Trophoblast cell (in vitro differentiated cells and primary cell): ENCODE measurements at regions not wholly inside any gene's neighbourhood (a gene's known extent, or its start where the extent isn't known, plus 50 kb on each side); places are given as distances from the start of the nearest gene placed in this dataset.

ENCODE experiments used
- DNase-seq, 2 donors: peaks; one replicate each; pipeline ENCODE4 v3.0.0-alpha.2; 2016
- H2AFZ ChIP-seq: 2 replicates; pipeline ENCODE4 v1.6.1; 2013; ENCODE audit warnings: low read length, moderate library complexity, mild to moderate bottlenecking; ENCODE audit not compliant: insufficient read depth, poor library complexity
- H2AK5ac ChIP-seq: 2 replicates; pipeline ENCODE4 v1.6.1; 2013; ENCODE audit warnings: mild to moderate bottlenecking, low read length
- H2BK120ac ChIP-seq: 2 replicates; pipeline ENCODE4 v1.6.1; 2013; ENCODE audit warnings: low read length, mild to moderate bottlenecking, moderate library complexity; ENCODE audit not compliant: insufficient read depth, poor library complexity
- H2BK12ac ChIP-seq: 2 replicates; pipeline ENCODE4 v1.6.1; 2013; ENCODE audit warnings: mild to moderate bottlenecking, low read length, moderate library complexity
- H2BK5ac ChIP-seq: 2 replicates; pipeline ENCODE4 v1.6.1; 2013; ENCODE audit warnings: low read length, low read depth, moderate library complexity, mild to moderate bottlenecking; ENCODE audit not compliant: poor library complexity
- H3K14ac ChIP-seq: 2 replicates; pipeline ENCODE4 v1.6.1; 2013; ENCODE audit warnings: mild to moderate bottlenecking, low read length
- H3K18ac ChIP-seq: 2 replicates; pipeline ENCODE4 v1.6.1; 2013; ENCODE audit warnings: mild to moderate bottlenecking, low read length
- H3K23ac ChIP-seq: 2 replicates; pipeline ENCODE4 v1.6.1; 2013; ENCODE audit warnings: low read length
- H3K27ac ChIP-seq: 2 replicates; pipeline ENCODE4 v1.5.1; 2013; ENCODE audit warnings: low read depth, mild to moderate bottlenecking, inconsistent platforms, low read length, moderate library complexity
- H3K27me3 ChIP-seq: 2 replicates; pipeline ENCODE4 v1.6.1; 2013; ENCODE audit warnings: inconsistent platforms, mild to moderate bottlenecking, low read length, moderate library complexity; ENCODE audit not compliant: insufficient read depth
- H3K36me3 ChIP-seq, 2 experiments: 1 replicate in 1 of 2; 2 replicates in 1 of 2; pipeline ENCODE4 v1.6.1; 2013; ENCODE audit warnings: low read length in 2 of 2, mild to moderate bottlenecking in 2 of 2, moderate library complexity in 1 of 2; ENCODE audit not compliant: insufficient read depth in 2 of 2, control insufficient read depth in 1 of 2
- H3K4ac ChIP-seq: 2 replicates; pipeline ENCODE4 v1.6.1; 2013; ENCODE audit warnings: low read depth, mild to moderate bottlenecking, low read length, moderate library complexity
- H3K4me1 ChIP-seq, 2 experiments: 1 replicate in 1 of 2; 2 replicates in 1 of 2; pipeline ENCODE4 v1.6.1; 2013; ENCODE audit warnings: low read length in 2 of 2, mild to moderate bottlenecking in 2 of 2, moderate library complexity in 1 of 2; ENCODE audit not compliant: insufficient read depth in 2 of 2, control insufficient read depth in 1 of 2
- H3K4me2 ChIP-seq: 2 replicates; pipeline ENCODE4 v1.6.1; 2013; ENCODE audit warnings: inconsistent platforms, mild to moderate bottlenecking, low read length, moderate library complexity
- H3K4me3 ChIP-seq: 2 replicates; pipeline ENCODE4 v1.5.1; 2013; ENCODE audit warnings: mild to moderate bottlenecking, low read depth, low read length, inconsistent platforms
- H3K79me1 ChIP-seq: one replicate; pipeline ENCODE4 v1.6.1; 2013; ENCODE audit warnings: low read length
- H3K79me2 ChIP-seq: 2 replicates; pipeline ENCODE4 v1.6.1; 2013; ENCODE audit warnings: low read length, mild to moderate bottlenecking; ENCODE audit not compliant: control insufficient read depth, insufficient read depth, poor library complexity
- H3K9ac ChIP-seq: 2 replicates; pipeline ENCODE4 v1.6.1; 2013; ENCODE audit warnings: mild to moderate bottlenecking, low read length
- H3K9me3 ChIP-seq: 2 replicates; pipeline ENCODE4 v1.6.1; 2013; ENCODE audit warnings: low read depth, mild to moderate bottlenecking, control low read depth, inconsistent platforms, low read length; ENCODE audit not compliant: insufficient read depth
- H4K12ac ChIP-seq: 2 replicates; pipeline ENCODE4 v1.6.1; 2013; ENCODE audit warnings: low read depth, mild to moderate bottlenecking, low read length, moderate library complexity
- H4K8ac ChIP-seq: 2 replicates; pipeline ENCODE4 v1.6.1; 2013; ENCODE audit warnings: low read depth, mild to moderate bottlenecking, low read length, moderate library complexity
- H4K91ac ChIP-seq: one replicate; pipeline ENCODE4 v1.6.1; 2013; ENCODE audit warnings: low read depth, mild to moderate bottlenecking, low read length, moderate library complexity
- WGBS: extraction: QIAGEN DNeasy Blood & Tissue Kit; methylation state at CpG from one replicate; pipeline ENCODE4 v1.1.7; 2013; ENCODE audit warnings: missing lambda C conversion rate; ENCODE audit not compliant: insufficient read length, insufficient coverage; ENCODE audit errors: extremely low coverage; 5-methylcytosine and 5-hydroxymethylcytosine counted together

DNA sequence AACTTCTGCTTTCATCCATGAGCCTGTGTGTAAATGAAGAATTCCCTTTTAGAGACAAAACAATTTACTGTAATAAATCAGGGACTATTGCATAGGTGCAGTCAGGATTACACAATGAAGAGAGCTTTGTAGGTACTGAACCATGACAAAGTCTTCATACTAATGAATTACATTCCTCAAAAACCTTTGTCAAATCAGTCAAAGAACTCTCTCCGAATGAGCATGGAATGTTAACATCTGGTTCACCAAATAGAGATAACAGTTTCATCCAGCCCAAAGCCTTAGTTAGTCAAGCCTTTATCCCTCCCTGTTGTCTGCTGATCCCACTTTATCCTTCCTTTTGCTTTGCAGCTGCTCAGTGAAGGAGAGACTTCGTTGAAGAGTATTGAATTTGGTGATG is 62.9 kb upstream of the DMRTA1 start:
- no peak overlapping the region for H3K14ac ChIP-seq
- no peak overlapping the region for H3K27ac ChIP-seq
- no peak overlapping the region for H4K8ac ChIP-seq
- H2AFZ ChIP-seq, result no peak overlapping the region
- H3K18ac ChIP-seq, result no peak overlapping the region
- no peak overlapping the region for H3K23ac ChIP-seq
- DNase-seq, result no peak
- H3K4ac ChIP-seq, result no peak overlapping the region
- no CpG with 5 or more reads among the region's 2 CpGs for WGBS
- H2AK5ac ChIP-seq, result no peak overlapping the region
- H3K36me3 ChIP-seq, result no peaks in the 10 kb centered on the region
- no peak overlapping the region for H3K4me2 ChIP-seq
- no peaks in the 10 kb centered on the region for H3K9me3 ChIP-seq
- H3K9ac ChIP-seq, result no peak overlapping the region
- no peaks in the 10 kb centered on the region for H3K79me1 ChIP-seq
- no peaks in the 10 kb centered on the region for H3K27me3 ChIP-seq
- no peak overlapping the region for H3K4me3 ChIP-seq
- no peak overlapping the region for H2BK5ac ChIP-seq
- H2BK120ac ChIP-seq, result no peak overlapping the region
- no peak overlapping the region for H4K12ac ChIP-seq
- no peaks in the 10 kb centered on the region for H3K79me2 ChIP-seq
- H2BK12ac ChIP-seq, result no peak overlapping the region
- H3K4me1 ChIP-seq, result no peaks in the 10 kb centered on the region
- no peak overlapping the region for H4K91ac ChIP-seq

GRCh38 chr9:22389271-22389670 is 57.4 kb upstream of the DMRTA1 start:
- no peak overlapping the region for H3K4me3 ChIP-seq
- H2AFZ ChIP-seq, result no peak overlapping the region
- H4K12ac ChIP-seq, result no peak overlapping the region
- no peaks in the 10 kb centered on the region for H3K27me3 ChIP-seq
- no peak overlapping the region for H3K9ac ChIP-seq
- H3K4ac ChIP-seq, result no peak overlapping the region
- no peak overlapping the region for H2BK12ac ChIP-seq
- DNase-seq, result no peak
- H2AK5ac ChIP-seq, result no peak overlapping the region
- H3K4me2 ChIP-seq, result no peak overlapping the region
- no peaks in the 10 kb centered on the region for H3K79me2 ChIP-seq
- H3K36me3 ChIP-seq, result no peaks in the 10 kb centered on the region
- H3K23ac ChIP-seq, result no peak overlapping the region
- no peaks in the 10 kb centered on the region for H3K9me3 ChIP-seq
- no peak overlapping the region for H2BK5ac ChIP-seq
- H3K27ac ChIP-seq, result no peak overlapping the region
- H3K18ac ChIP-seq, result no peak overlapping the region
- no peaks in the 10 kb centered on the region for H3K79me1 ChIP-seq
- no peak overlapping the region for H4K8ac ChIP-seq
- no peak overlapping the region for H3K14ac ChIP-seq
- H3K4me1 ChIP-seq, result no peaks in the 10 kb centered on the region
- no CpG with 5 or more reads among the region's 5 CpGs for WGBS
- no peak overlapping the region for H4K91ac ChIP-seq
- no peak overlapping the region for H2BK120ac ChIP-seq

- Histone ChIP-seq H3K18ac (no peak overlapping the region), H3K79me2 (no peaks in the 10 kb centered on the region), H2AFZ (no peak overlapping the region), H3K4me1 (no peaks in the 10 kb centered on the region), H4K12ac (no peak overlapping the region), H3K9ac (no peak overlapping the region), H3K79me1 (no peaks in the 10 kb centered on the region), H3K4me2 (no peak overlapping the region), H4K91ac (no peak overlapping the region), H3K36me3 (no peaks in the 10 kb centered on the region), H3K9me3 (no peaks in the 10 kb centered on the region), H3K4me3 (no peak overlapping the region), H3K4ac (no peak overlapping the region), H3K27ac (no peak overlapping the region), H2BK120ac (no peak overlapping the region), H2AK5ac (no peak overlapping the region), H3K14ac (no peak overlapping the region), H2BK12ac (no peak overlapping the region), H2BK5ac (no peak overlapping the region), H3K27me3 (no peaks in the 10 kb centered on the region), H3K23ac (no peak overlapping the region), H4K8ac (no peak overlapping the region)
- no CpG with 5 or more reads among the region's 3 CpGs for WGBS
- no peak for DNase-seq
These were observed 54.1 kb upstream of the DMRTA1 start for GRCh38 chr9:22392523-22392922.

DNA sequence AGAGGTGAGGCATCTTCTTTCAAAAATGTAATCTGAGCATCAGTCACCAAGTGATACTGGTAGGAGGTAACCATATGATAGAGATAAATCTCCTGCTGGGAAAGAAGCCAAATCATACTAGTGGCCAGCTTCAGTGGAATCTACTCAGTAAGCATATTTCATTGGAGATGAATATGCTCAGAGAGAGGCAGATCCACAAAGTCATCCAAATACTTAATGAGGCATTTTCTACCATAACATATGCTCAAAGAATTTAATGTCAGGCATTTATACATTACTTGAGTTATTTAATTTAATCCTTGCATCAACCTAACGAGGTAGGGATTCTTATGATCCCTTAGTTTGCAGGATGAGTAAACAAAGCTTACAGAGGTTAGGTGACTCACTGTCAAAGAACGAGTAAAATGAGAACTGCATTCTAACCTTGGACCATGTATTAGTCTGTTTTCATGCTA is 50.9 kb upstream of the DMRTA1 start:
- no peak overlapping the region for H3K4me2 ChIP-seq
- no peak overlapping the region for H3K9ac ChIP-seq
- H4K12ac ChIP-seq, result no peak overlapping the region

More for the DNA sequence above, 50.9 kb upstream of the DMRTA1 start:
- Histone ChIP-seq H2BK120ac (no peak overlapping the region), H3K4me3 (no peak overlapping the region), H3K14ac (no peak overlapping the region), H3K27me3 (no peaks in the 10 kb centered on the region), H3K9me3 (no peaks in the 10 kb centered on the region), H3K36me3 (no peaks in the 10 kb centered on the region), H3K18ac (no peak overlapping the region), H2BK5ac (no peak overlapping the region), H3K4ac (no peak overlapping the region), H4K8ac (no peak overlapping the region), H4K91ac (no peak overlapping the region), H2AFZ (no peak overlapping the region), H2BK12ac (no peak overlapping the region), H3K23ac (no peak overlapping the region), H3K27ac (no peak overlapping the region), H2AK5ac (no peak overlapping the region), H3K79me2 (no peaks in the 10 kb centered on the region), H3K79me1 (no peaks in the 10 kb centered on the region), H3K4me1 (no peaks in the 10 kb centered on the region)
- no CpG with 5 or more reads among the region's 2 CpGs for WGBS
- DNase-seq, result peak in 1 of 2 donors; percentile 53
